B cell (primary cell): ENCODE measurements at regions not wholly inside any gene's neighbourhood (a gene's known extent, or its start where the extent isn't known, plus 50 kb on each side); places are given as distances from the start of the nearest gene placed in this dataset.

ENCODE experiments used
- ATAC-seq: fragments of 200-7000 bp; cut with Tn5 transposase; one replicate; pipeline ENCODE4 v1.10.0; 2021; ENCODE audit warnings: low read depth, mild to moderate bottlenecking, moderate number of reproducible peaks, moderate library complexity
- CTCF ChIA-PET: fragments of 350-600 bp; sonication (Branson Sonifier 250); formaldehyde crosslinking; loops from one replicate; lab custom pipeline; 2021; ENCODE audit warnings: antibody characterized with exemption, inconsistent platforms; lab: Charles Lee
- POLR2A ChIA-PET: fragments of 350-600 bp; sonication (Branson Sonifier 250); formaldehyde crosslinking; loops from one replicate; lab custom pipeline; 2021; ENCODE audit warnings: antibody characterized with exemption; lab: Charles Lee
- DNase-seq: peaks from one replicate; pipeline ENCODE4 v3.0.0; 2013
- H2AFZ ChIP-seq: 2 replicates; pipeline ENCODE4 v1.6.1; 2012; ENCODE audit warnings: mild to moderate bottlenecking, low read depth, low read length; ENCODE audit not compliant: insufficient read depth, poor library complexity, severe bottlenecking
- H3K27ac ChIP-seq, 2 donors: 1 replicate in 1 of 2; 2 replicates in 1 of 2; pipeline ENCODE4 v1.5.1; 2012 to 2013; ENCODE audit warnings: low read length in 2 of 2, mild to moderate bottlenecking in 2 of 2, moderate library complexity in 1 of 2
- H3K27me3 ChIP-seq, 4 experiments: fragments of 200-600 bp in 1 of 4; sonication (generic) in 1 of 4; replicated peaks in 1 of 4; 1 replicate in 2 of 4; 2 replicates in 2 of 4; pipeline versions ENCODE4 v1.6.1 to v1.7.0; 2013 to 2016; ENCODE audit warnings: low read length in 3 of 4, mild to moderate bottlenecking in 2 of 4, mixed read lengths in 1 of 4, moderate library complexity in 1 of 4; ENCODE audit not compliant: insufficient read depth in 4 of 4, control insufficient read depth in 3 of 4; ENCODE audit errors: control extremely low read depth in 1 of 4
- H3K36me3 ChIP-seq, 2 experiments: replicated peaks in 1 of 2; 1 replicate in 1 of 2; 2 replicates in 1 of 2; pipeline versions ENCODE4 v1.6.1 to v1.7.1; 2013; ENCODE audit warnings: low read length in 1 of 2; ENCODE audit not compliant: insufficient read depth in 2 of 2, control insufficient read depth in 1 of 2; ENCODE audit errors: control extremely low read depth in 1 of 2, extremely low read depth in 1 of 2
- H3K4me1 ChIP-seq, 2 donors: fragments of 200-600 bp in 1 of 2; sonication (generic) in 1 of 2; 1 replicate in 1 of 2; 2 replicates in 1 of 2; pipeline versions ENCODE4 v1.5.1 to v1.6.1; 2013 to 2017; ENCODE audit warnings: low read length in 2 of 2; ENCODE audit not compliant: control insufficient read depth in 2 of 2, insufficient read depth in 2 of 2
- H3K4me2 ChIP-seq: replicated peaks from 2 replicates; pipeline ENCODE3; 2012; ENCODE audit warnings: mild to moderate bottlenecking, low read depth, low read length; ENCODE audit not compliant: poor library complexity, severe bottlenecking
- H3K4me3 ChIP-seq, 5 experiments: fragments of 200-600 bp in 1 of 5; sonication (generic) in 1 of 5; 1 replicate in 3 of 5; 2 replicates in 2 of 5; pipeline versions ENCODE4 v1.5.1 to v1.7.0; 2011 to 2016; ENCODE audit warnings: low read length in 4 of 5, mild to moderate bottlenecking in 4 of 5, low read depth in 2 of 5, control low read depth in 1 of 5, moderate library complexity in 1 of 5; ENCODE audit not compliant: insufficient read depth in 1 of 5; ENCODE audit errors: control extremely low read depth in 1 of 5, extremely low read depth in 1 of 5
- H3K79me2 ChIP-seq: fragments of 200-600 bp; sonication (generic); one replicate; pipeline ENCODE4 v1.6.0; 2016; ENCODE audit warnings: low read length; ENCODE audit not compliant: control insufficient read depth, insufficient read depth
- H3K9ac ChIP-seq: fragments of 200-600 bp; sonication (generic); 2 replicates; pipeline ENCODE4 v1.6.1; 2017; ENCODE audit warnings: mild to moderate bottlenecking, low read length, moderate library complexity
- H3K9me3 ChIP-seq, 3 donors: one replicate each; pipeline versions ENCODE4 v1.6.1 to v1.7.1; 2013; ENCODE audit warnings: low read length in 2 of 3; ENCODE audit not compliant: control insufficient read depth in 2 of 3, insufficient read depth in 1 of 3; ENCODE audit errors: control extremely low read depth in 1 of 3
- H4K20me1 ChIP-seq: 2 replicates; pipeline ENCODE4 v1.6.0; 2012; ENCODE audit warnings: mild to moderate bottlenecking, low read length; ENCODE audit not compliant: insufficient read depth, control insufficient read depth, poor library complexity, severe bottlenecking
- H3K27ac Mint-ChIP-seq: one replicate; pipeline ENCODE4 v1.8.0; 2021; ENCODE audit warnings: mixed read lengths
- H3K27me3 Mint-ChIP-seq: one replicate; pipeline ENCODE4 v1.8.0; 2021; ENCODE audit warnings: mixed read lengths
- H3K4me1 Mint-ChIP-seq: one replicate; pipeline ENCODE4 v1.8.0; 2021; ENCODE audit warnings: mixed read lengths
- H3K4me3 Mint-ChIP-seq: one replicate; pipeline ENCODE4 v1.8.0; 2021; ENCODE audit warnings: mixed read lengths
- H3K9me3 Mint-ChIP-seq: one replicate; pipeline ENCODE4 v1.8.0; 2022; ENCODE audit warnings: mixed read lengths; ENCODE audit not compliant: insufficient read depth
- EZH2 ChIP-seq: IDR thresholded peaks from 2 replicates; pipeline ENCODE4 v1.6.1; 2012; ENCODE audit warnings: borderline replicate concordance, low read depth, mild to moderate bottlenecking, moderate library complexity, low read length; ENCODE audit not compliant: insufficient read depth, poor library complexity, severe bottlenecking
- WGBS: methylation state at CpG from one replicate; pipeline ENCODE4 v1.1.5; 2013; ENCODE audit warnings: missing lambda C conversion rate; ENCODE audit not compliant: insufficient coverage; 5-methylcytosine and 5-hydroxymethylcytosine counted together
- intact Hi-C: fragments of 100-400 bp; cut with micrococcal nuclease; formaldehyde crosslinking; loops from one replicate; pipeline ENCODE4 v1.10.0; 2022
- TF ChIP-seq, protein P1 (sequence below): fragments of 200-600 bp; IDR thresholded peaks from one replicate; pipeline ENCODE4 v1.8.0; 2022; ENCODE audit warnings: antibody characterized with exemption, mild to moderate bottlenecking

DNA sequence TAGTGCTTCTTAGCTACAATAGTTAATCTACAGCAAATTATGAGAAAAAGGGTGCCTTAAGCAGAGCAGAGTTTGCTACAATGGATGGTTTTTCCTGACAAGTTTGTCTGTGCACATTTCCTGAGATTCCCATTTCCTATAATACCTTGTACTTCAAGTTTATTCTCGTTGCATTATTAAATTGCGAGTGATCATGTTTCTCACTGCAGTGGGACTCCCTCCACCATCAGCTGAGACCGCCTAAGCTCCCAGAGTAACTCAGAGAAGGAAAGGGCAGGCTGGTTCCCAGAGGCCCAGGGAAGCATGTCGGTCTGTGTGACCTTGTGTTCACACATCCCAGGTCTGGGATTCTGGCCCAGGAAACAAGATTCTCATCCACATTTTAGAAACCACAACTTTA, 162.1 kb downstream of the ARL4C start:
- POLR2A ChIA-PET: no interaction called here
- intact Hi-C loops: no loop called here
- no peaks in the 10 kb centered on the region for H3K36me3 ChIP-seq
- H3K27me3 ChIP-seq: peaks cover 0 to 41% (median 0%) of the 10 kb centered on the region in 4 experiments
- no peak overlapping the region for H3K4me3 ChIP-seq
- no peak overlapping the region for H3K27ac ChIP-seq
- H3K9me3 ChIP-seq: peaks cover 4 to 12% (median 11%) of the 10 kb centered on the region in 3 donors
- CTCF ChIA-PET: interaction anchor here (0.6 kb wide), 1 partner anchor 68 kb away, joined by 3 read pairs; no protein-coding TSS in a partner anchor
- H3K9ac ChIP-seq: no peak overlapping the region
- H3K4me1 ChIP-seq: peaks cover 3 to 12% of the 10 kb centered on the region in 2 donors
- peaks cover 4% of the 10 kb centered on the region for H3K9me3 Mint-ChIP-seq
- WGBS: 100% methylated on average over 1 of the region's 4 CpGs
- H2AFZ ChIP-seq: no peak overlapping the region
- ATAC-seq (no peak), DNase-seq (no peak)
- no peak for TF ChIP-seq EZH2
- TF ChIP-seq, protein P1, sequence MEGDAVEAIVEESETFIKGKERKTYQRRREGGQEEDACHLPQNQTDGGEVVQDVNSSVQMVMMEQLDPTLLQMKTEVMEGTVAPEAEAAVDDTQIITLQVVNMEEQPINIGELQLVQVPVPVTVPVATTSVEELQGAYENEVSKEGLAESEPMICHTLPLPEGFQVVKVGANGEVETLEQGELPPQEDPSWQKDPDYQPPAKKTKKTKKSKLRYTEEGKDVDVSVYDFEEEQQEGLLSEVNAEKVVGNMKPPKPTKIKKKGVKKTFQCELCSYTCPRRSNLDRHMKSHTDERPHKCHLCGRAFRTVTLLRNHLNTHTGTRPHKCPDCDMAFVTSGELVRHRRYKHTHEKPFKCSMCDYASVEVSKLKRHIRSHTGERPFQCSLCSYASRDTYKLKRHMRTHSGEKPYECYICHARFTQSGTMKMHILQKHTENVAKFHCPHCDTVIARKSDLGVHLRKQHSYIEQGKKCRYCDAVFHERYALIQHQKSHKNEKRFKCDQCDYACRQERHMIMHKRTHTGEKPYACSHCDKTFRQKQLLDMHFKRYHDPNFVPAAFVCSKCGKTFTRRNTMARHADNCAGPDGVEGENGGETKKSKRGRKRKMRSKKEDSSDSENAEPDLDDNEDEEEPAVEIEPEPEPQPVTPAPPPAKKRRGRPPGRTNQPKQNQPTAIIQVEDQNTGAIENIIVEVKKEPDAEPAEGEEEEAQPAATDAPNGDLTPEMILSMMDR: no peak
- no peak overlapping the region for H3K4me3 Mint-ChIP-seq
- peaks cover 24% of the 10 kb centered on the region for H3K27me3 Mint-ChIP-seq
- peaks cover 14% of the 10 kb centered on the region for H3K4me1 Mint-ChIP-seq
- H3K4me2 ChIP-seq: no peak overlapping the region
- no peaks in the 10 kb centered on the region for H3K79me2 ChIP-seq
- H3K27ac Mint-ChIP-seq: no peak overlapping the region
- no peaks in the 10 kb centered on the region for H4K20me1 ChIP-seq

DNA sequence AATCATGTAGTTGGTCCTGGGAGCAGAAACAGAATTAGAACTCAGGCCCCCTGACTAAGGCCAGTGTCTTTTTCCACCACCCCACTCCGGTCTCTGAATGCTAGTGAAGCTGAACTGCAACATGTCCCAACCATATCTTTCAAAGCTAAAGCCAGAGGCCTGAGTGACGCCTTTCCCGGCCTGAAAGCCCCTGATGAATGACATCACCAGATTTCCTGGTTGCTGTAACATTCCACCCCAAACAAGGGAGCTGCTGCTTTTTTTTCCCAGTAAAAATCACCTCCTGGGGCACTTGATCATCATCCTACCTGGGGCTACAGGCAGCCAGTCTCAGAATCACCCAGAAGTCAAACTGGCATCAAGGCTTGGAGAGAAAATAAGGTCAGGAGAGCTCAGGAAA, 162.7 kb downstream of the ARL4C start:
- Histone ChIP-seq H3K27ac (no peak overlapping the region), H4K20me1 (no peaks in the 10 kb centered on the region), H3K36me3 (no peaks in the 10 kb centered on the region), H3K9me3 (peaks cover 1 to 8% (median 5%) of the 10 kb centered on the region in 3 donors), H3K4me2 (no peak overlapping the region), H3K4me3 (no peak overlapping the region), H2AFZ (no peak overlapping the region), H3K4me1 (peaks cover 3 to 11% of the 10 kb centered on the region in 2 donors), H3K27me3 (peaks cover 0 to 41% (median 0%) of the 10 kb centered on the region in 4 experiments), H3K9ac (no peak overlapping the region), H3K79me2 (no peaks in the 10 kb centered on the region)
- CTCF ChIA-PET: interaction anchor here (0.6 to 0.7 kb wide), 2 partner anchors 63 to 69 kb away, joined by 3 to 4 read pairs; no protein-coding TSS in a partner anchor
- H3K27ac Mint-ChIP-seq: no peak overlapping the region
- DNase-seq (no peak), ATAC-seq (no peak)
- peaks cover 3% of the 10 kb centered on the region for H3K9me3 Mint-ChIP-seq
- intact Hi-C loops: no loop called here
- H3K27me3 Mint-ChIP-seq: peaks cover 24% of the 10 kb centered on the region
- POLR2A ChIA-PET: no interaction called here
- WGBS: 92% methylated on average over 3 of the region's 3 CpGs
- no peak for TF ChIP-seq EZH2
- TF ChIP-seq, protein P1: no peak
- no peak overlapping the region for H3K4me3 Mint-ChIP-seq
- H3K4me1 Mint-ChIP-seq: peaks cover 14% of the 10 kb centered on the region
